ENCODE measurements at regions not wholly inside any gene's neighbourhood (a gene's known extent, or its start where the extent isn't known, plus 50 kb on each side); places are given as distances from the start of the nearest gene placed in this dataset.

DNA sequence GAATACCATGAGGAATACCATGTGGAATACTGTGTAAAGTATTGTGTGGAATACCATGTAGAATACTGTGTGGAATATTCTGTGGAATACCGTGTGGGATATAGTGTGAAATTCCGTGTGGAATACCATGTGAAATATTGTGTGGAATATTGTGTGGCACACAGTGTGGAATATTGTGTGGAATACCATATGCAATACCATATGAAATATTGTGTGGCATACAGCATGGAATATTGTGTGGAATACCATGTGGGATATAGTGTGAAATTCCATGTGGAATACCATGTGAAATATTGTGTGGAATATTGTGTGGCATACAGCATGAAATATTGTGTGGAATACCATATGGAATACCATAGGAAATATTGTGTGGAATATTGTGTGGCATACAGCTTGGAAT is 135.1 kb upstream of the CHST15 start:
- Histone ChIP-seq H4K20me1 (ENCODE audit: insufficient read depth) (no peaks in the 10 kb centered on the region), H3K4me3 (IDR thresholded peaks at IDR 0.05; ENCODE audit: insufficient read depth, low read depth, low read length) (no peak overlapping the region), H3K9ac (no peak overlapping the region), H3K4me2 (no peak overlapping the region), H2AFZ (ENCODE audit: low read depth) (no peak overlapping the region), H3K27me3 (ENCODE audit: insufficient read depth, low read depth) (no peaks in the 10 kb centered on the region), H3K79me2 (ENCODE audit: insufficient read depth, low read depth) (no peaks in the 10 kb centered on the region), H3K4me1 (ENCODE audit: low read depth, poor library complexity, severe bottlenecking) (no peaks in the 10 kb centered on the region), H3K27ac (no peak overlapping the region), H3K36me3 (ENCODE audit: insufficient read depth) (no peaks in the 10 kb centered on the region)
- TF ChIP-seq, protein P1, sequence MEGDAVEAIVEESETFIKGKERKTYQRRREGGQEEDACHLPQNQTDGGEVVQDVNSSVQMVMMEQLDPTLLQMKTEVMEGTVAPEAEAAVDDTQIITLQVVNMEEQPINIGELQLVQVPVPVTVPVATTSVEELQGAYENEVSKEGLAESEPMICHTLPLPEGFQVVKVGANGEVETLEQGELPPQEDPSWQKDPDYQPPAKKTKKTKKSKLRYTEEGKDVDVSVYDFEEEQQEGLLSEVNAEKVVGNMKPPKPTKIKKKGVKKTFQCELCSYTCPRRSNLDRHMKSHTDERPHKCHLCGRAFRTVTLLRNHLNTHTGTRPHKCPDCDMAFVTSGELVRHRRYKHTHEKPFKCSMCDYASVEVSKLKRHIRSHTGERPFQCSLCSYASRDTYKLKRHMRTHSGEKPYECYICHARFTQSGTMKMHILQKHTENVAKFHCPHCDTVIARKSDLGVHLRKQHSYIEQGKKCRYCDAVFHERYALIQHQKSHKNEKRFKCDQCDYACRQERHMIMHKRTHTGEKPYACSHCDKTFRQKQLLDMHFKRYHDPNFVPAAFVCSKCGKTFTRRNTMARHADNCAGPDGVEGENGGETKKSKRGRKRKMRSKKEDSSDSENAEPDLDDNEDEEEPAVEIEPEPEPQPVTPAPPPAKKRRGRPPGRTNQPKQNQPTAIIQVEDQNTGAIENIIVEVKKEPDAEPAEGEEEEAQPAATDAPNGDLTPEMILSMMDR (conservative IDR thresholded peaks at IDR 0.05; ENCODE audit: low read depth, low read length): no peak

DNA sequence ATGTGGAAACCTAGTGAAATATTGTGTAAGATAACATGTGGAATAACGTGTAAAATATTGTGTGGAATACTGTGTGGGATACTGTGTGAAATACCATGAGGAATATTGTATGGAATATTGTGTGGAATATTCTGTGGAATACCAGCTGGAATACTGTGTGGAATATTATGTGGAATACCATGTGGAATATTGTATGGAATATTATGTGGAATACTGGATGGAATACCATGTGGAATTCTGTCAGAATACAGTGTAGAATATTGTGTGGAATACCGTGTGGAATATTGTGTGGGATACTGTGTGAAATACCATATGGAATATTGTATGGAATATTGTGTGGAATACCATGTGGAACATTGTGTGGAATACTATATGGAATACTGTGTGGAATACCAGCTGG is 134.6 kb upstream of the CHST15 start:
- Histone ChIP-seq H3K4me3 (IDR thresholded peaks at IDR 0.05; ENCODE audit: insufficient read depth, low read depth, low read length) (no peak overlapping the region), H3K9ac (no peak overlapping the region), H4K20me1 (ENCODE audit: insufficient read depth) (no peaks in the 10 kb centered on the region), H3K27ac (no peak overlapping the region), H3K4me2 (no peak overlapping the region), H3K36me3 (ENCODE audit: insufficient read depth) (no peaks in the 10 kb centered on the region), H3K4me1 (ENCODE audit: low read depth, poor library complexity, severe bottlenecking) (no peaks in the 10 kb centered on the region), H3K79me2 (ENCODE audit: insufficient read depth, low read depth) (no peaks in the 10 kb centered on the region), H2AFZ (ENCODE audit: low read depth) (no peak overlapping the region), H3K27me3 (ENCODE audit: insufficient read depth, low read depth) (no peaks in the 10 kb centered on the region)
- TF ChIP-seq, protein P1 (conservative IDR thresholded peaks at IDR 0.05; ENCODE audit: low read depth, low read length): no peak

DNA sequence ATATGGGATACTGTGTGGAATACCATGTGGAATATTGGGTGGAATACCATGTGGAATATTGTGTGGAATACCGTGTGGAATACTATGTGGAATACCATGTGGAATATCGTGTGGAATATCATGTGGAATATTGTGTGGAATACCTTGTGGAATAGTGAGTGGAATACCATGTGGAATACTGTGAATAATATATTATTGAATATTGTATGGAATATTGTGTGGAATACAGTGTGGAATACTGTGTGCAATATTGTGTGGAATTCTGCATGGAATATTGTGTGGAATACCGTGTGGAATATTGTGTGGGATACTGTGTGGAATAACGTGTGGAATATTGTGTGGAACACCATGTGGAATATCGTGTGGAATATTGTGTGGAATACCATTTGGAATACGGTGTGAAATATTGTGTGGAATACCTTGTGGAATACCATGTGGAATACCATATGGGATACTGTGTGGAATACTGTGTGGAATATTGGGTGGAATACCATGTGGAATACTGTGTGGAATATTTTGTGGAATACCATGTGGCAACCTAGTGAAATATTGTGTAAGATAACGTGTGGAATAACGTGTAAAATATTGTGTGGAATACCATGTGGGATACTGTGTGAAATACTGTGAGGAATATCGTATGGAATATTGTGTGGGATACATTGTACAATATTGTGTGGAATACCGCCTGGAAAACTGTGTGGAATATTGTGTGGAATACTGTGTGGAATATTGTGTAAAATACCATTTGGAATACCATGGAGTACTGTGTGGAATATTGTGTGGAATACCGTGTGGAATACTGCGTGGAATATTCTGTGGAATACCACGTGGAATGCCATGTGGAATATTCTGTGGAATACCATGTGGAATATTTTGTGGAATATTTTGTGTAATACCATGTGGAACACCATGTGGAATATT is 133.9 kb upstream of the CHST15 start:
- Histone ChIP-seq H3K79me2 (ENCODE audit: insufficient read depth, low read depth) (no peaks in the 10 kb centered on the region), H2AFZ (ENCODE audit: low read depth) (no peak overlapping the region), H3K27ac (no peak overlapping the region), H3K27me3 (ENCODE audit: insufficient read depth, low read depth) (no peaks in the 10 kb centered on the region), H3K36me3 (ENCODE audit: insufficient read depth) (no peaks in the 10 kb centered on the region), H3K9ac (no peak overlapping the region), H4K20me1 (ENCODE audit: insufficient read depth) (no peaks in the 10 kb centered on the region), H3K4me3 (IDR thresholded peaks at IDR 0.05; ENCODE audit: insufficient read depth, low read depth, low read length) (no peak overlapping the region), H3K4me2 (no peak overlapping the region), H3K4me1 (ENCODE audit: low read depth, poor library complexity, severe bottlenecking) (no peaks in the 10 kb centered on the region)
- TF ChIP-seq, protein P1 (conservative IDR thresholded peaks at IDR 0.05; ENCODE audit: low read depth, low read length): no peak

DNA sequence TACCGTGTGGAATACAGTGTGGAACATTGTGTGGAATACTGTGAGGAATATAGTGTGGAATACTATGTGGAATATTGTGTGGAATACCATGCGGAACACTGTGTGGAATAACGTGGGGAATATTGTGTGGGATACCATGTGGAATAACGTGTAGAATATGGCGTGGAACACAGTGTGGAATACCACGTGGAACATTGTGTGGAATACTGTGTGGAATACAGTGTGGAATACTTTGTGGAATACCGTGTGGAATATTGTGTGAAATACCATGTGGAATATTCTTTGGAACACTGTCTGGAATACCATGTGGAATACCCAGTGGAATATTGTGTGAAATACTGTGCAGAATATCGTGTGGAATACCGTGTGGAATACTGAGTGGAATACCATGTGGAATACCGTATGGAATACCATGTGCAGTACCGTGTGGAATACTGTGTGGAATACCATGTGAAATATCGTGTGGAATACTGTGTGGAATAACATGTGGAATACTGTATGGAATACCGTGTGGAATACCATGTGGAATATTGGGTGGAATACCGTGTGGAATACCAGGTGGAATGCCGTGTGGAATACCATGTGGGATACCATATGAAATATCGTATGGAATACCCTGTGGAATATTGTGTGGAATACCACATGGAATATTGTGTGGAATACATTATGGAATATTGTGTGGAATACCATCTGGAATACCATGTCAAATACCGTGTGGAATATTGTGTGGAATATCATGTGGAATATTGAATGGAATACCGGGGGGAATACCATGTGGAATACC is 133.1 kb upstream of the CHST15 start:
- H3K79me2 ChIP-seq (ENCODE audit: insufficient read depth, low read depth): no peaks in the 10 kb centered on the region
- H3K9ac ChIP-seq: no peak overlapping the region
- no peak overlapping the region for H3K27ac ChIP-seq
- H3K36me3 ChIP-seq (ENCODE audit: insufficient read depth): no peaks in the 10 kb centered on the region
- H2AFZ ChIP-seq (ENCODE audit: low read depth): no peak overlapping the region
- H4K20me1 ChIP-seq (ENCODE audit: insufficient read depth): no peaks in the 10 kb centered on the region
- peaks cover 5% of the 10 kb centered on the region for H3K4me1 ChIP-seq (ENCODE audit: low read depth, poor library complexity, severe bottlenecking)
- H3K27me3 ChIP-seq (ENCODE audit: insufficient read depth, low read depth): no peaks in the 10 kb centered on the region
- no peak overlapping the region for H3K4me3 ChIP-seq (IDR thresholded peaks at IDR 0.05; ENCODE audit: insufficient read depth, low read depth, low read length)
- H3K4me2 ChIP-seq: no peak overlapping the region
- TF ChIP-seq, protein P1 (conservative IDR thresholded peaks at IDR 0.05; ENCODE audit: low read depth, low read length): no peak

Measured in KMS-11 (cell line).